Right lobe of liver (tissue), 4 donors: ENCODE measurements at regions not wholly inside any gene's neighbourhood (a gene's known extent, or its start where the extent isn't known, plus 50 kb on each side); places are given as distances from the start of the nearest gene placed in this dataset.

Experiments used
- CTCF ChIP-seq, 4 donors: fragments of 200-600 bp in 3 of 4; fragments of 450-650 bp in 1 of 4; IDR thresholded peaks; one replicate each; pipeline versions ENCODE4 v1.5.1 to v1.8.0; 2016 to 2022; ENCODE audit warnings: antibody characterized with exemption in 4 of 4, mild to moderate bottlenecking in 2 of 4
- POLR2A ChIP-seq: fragments of 450-650 bp; IDR thresholded peaks from one replicate; pipeline ENCODE4 v1.6.1; 2017; ENCODE audit warnings: antibody characterized with exemption, mild to moderate bottlenecking
- donor health status: DM: no; HTN: no; CAD: no.
- donor health status: DM: no; HTN: no; CAD: no.
- donor health status: DM: no; HTN: yes; CAD: no.

GRCh38 chr2:234135750-234136221 lies 85.3 kb downstream of the SPP2 start:
- TF ChIP-seq CTCF (IDR thresholded peaks at IDR 0.05) (peak; percentile 72 to 76 (median 74)), POLR2A (no peak)
